HCT116 (cell line): ENCODE measurements at regions not wholly inside any gene's neighbourhood (a gene's known extent, or its start where the extent isn't known, plus 50 kb on each side); places are given as distances from the start of the nearest gene placed in this dataset.

Experiments
- ATAC-seq: fragments of 200-7000 bp; cut with Tn5 transposase; 2 replicates; pipeline ENCODE4 v1.9.1; 2020; ENCODE audit warnings: mild to moderate bottlenecking, moderate library complexity
- BruUV-seq: library from RNA; stranded (reverse); fragments of 400-500 nt; replicated peaks from 2 replicates; lab custom pipeline; 2021; lab: Mats Ljungman, UMichigan
- CTCF ChIA-PET: fragments of 300-600 bp; sonication (Branson Sonifier 250); formaldehyde crosslinking; loops from one replicate; lab custom pipeline; 2021; ENCODE audit warnings: antibody characterized with exemption; lab: Charles Lee
- POLR2A ChIA-PET: fragments of 300-600, 350-600 bp; sonication (Branson Sonifier 250); formaldehyde crosslinking; loops from one replicate; lab custom pipeline; 2021; ENCODE audit warnings: antibody characterized with exemption; lab: Charles Lee
- RAD21 ChIA-PET, 2 experiments: fragments of 300-600 bp; sonication (Branson Sonifier 250); formaldehyde crosslinking; loops; one replicate each; lab custom pipeline; 2023; ENCODE audit warnings: low total read pairs in 2 of 2; ENCODE audit not compliant: uncharacterized antibody in 2 of 2, unreplicated experiment in 2 of 2, low non-redundant PET in 1 of 2; lab: Charles Lee
- DNase-seq: peaks from one replicate; pipeline ENCODE4 v3.0.0-alpha.2; 2010; ENCODE audit warnings: low read depth, low spot score
- H2AFZ ChIP-seq: fragments of 200-600 bp; shearing (Covaris generic), sonication (generic); 2 replicates; pipeline ENCODE4 v1.6.1; 2017; ENCODE audit warnings: low read depth, mixed run types, mixed read lengths, antibody characterized with exemption, low read length; ENCODE audit not compliant: poor library complexity, severe bottlenecking
- H3K27ac ChIP-seq: 2 replicates; pipeline ENCODE4 v1.5.1; 2012; ENCODE audit warnings: low read depth, low read length
- H3K27me3 ChIP-seq: fragments of 200-600 bp; sonication (generic); 2 replicates; pipeline ENCODE4 v1.6.1; 2016; ENCODE audit warnings: mixed run types, low read length, mixed read lengths; ENCODE audit not compliant: insufficient read depth
- H3K36me3 ChIP-seq, 2 experiments: fragments of 200-500 bp in 1 of 2; fragments of 200-600 bp in 1 of 2; sonication (Bioruptor generic) in 1 of 2; sonication (generic) in 1 of 2; 2 replicates each; pipeline versions ENCODE4 v1.5.1 to v1.6.1; 2014 to 2016; ENCODE audit warnings: low read length in 2 of 2, inconsistent platforms in 1 of 2, mixed read lengths in 1 of 2, mixed run types in 1 of 2; ENCODE audit not compliant: insufficient read depth in 2 of 2, control insufficient read depth in 1 of 2
- H3K4me1 ChIP-seq, 2 experiments: fragments of 200-600 bp in 1 of 2; sonication (generic) in 1 of 2; 2 replicates each; pipeline versions ENCODE4 v1.5.1 to v1.6.1; 2012 to 2017; ENCODE audit warnings: low read length in 2 of 2, inconsistent platforms in 1 of 2, mild to moderate bottlenecking in 1 of 2, mixed read lengths in 1 of 2, mixed run types in 1 of 2, moderate library complexity in 1 of 2; ENCODE audit not compliant: insufficient read depth in 2 of 2, control insufficient read depth in 1 of 2
- H3K4me2 ChIP-seq: fragments of 200-600 bp; sonication (generic); 2 replicates; pipeline ENCODE4 v1.6.1; 2017; ENCODE audit warnings: mixed run types, low read length, mixed read lengths
- H3K4me3 ChIP-seq, 2 experiments: fragments of 200-600 bp in 1 of 2; sonication (generic) in 1 of 2; replicated peaks in 1 of 2; 2 replicates each; pipeline ENCODE4 v1.5.1; 2011 to 2016; ENCODE audit warnings: low read length in 2 of 2, control low read depth in 1 of 2, low read depth in 1 of 2, mild to moderate bottlenecking in 1 of 2, mixed read lengths in 1 of 2, mixed run types in 1 of 2
- H3K79me2 ChIP-seq: fragments of 200-600 bp; sonication (generic); 2 replicates; pipeline ENCODE4 v1.6.1; 2017; ENCODE audit warnings: mild to moderate bottlenecking, mixed run types, low read length, moderate library complexity, mixed read lengths; ENCODE audit not compliant: insufficient read depth
- H3K9ac ChIP-seq: fragments of 200-600 bp; sonication (generic); 2 replicates; pipeline ENCODE4 v1.6.1; 2016; ENCODE audit warnings: low read length, mixed read lengths
- H3K9me2 ChIP-seq: fragments of 200-600 bp; sonication (generic), shearing (Covaris generic); 2 replicates; pipeline ENCODE4 v1.6.1; 2017; ENCODE audit warnings: mixed run types, mild to moderate bottlenecking, moderate library complexity; ENCODE audit not compliant: insufficient read depth
- H3K9me3 ChIP-seq, 2 experiments: fragments of 200-500 bp in 1 of 2; fragments of 200-600 bp in 1 of 2; sonication (Bioruptor generic) in 1 of 2; sonication (generic) in 1 of 2; 2 replicates each; pipeline ENCODE4 v1.6.1; 2014 to 2017; ENCODE audit warnings: low read length in 2 of 2, mixed read lengths in 2 of 2, inconsistent platforms in 1 of 2, low read depth in 1 of 2, mild to moderate bottlenecking in 1 of 2, mixed run types in 1 of 2, moderate library complexity in 1 of 2; ENCODE audit not compliant: control insufficient read depth in 1 of 2, insufficient read depth in 1 of 2
- H4K20me1 ChIP-seq: fragments of 200-600 bp; sonication (generic), shearing (Covaris generic); 2 replicates; pipeline ENCODE4 v1.6.1; 2017; ENCODE audit warnings: mixed run types, mild to moderate bottlenecking, moderate library complexity; ENCODE audit not compliant: insufficient read depth
- RAD21 ChIP-seq: IDR thresholded peaks from 2 replicates; pipeline ENCODE4 v1.6.1; 2012; ENCODE audit warnings: low read depth, mild to moderate bottlenecking
- SIN3A ChIP-seq: IDR thresholded peaks from 2 replicates; pipeline ENCODE4 v1.6.1; 2012; ENCODE audit warnings: low read depth
- intact Hi-C: fragments of 100-400 bp; cut with micrococcal nuclease; formaldehyde crosslinking; loops from 2 replicates; pipeline ENCODE4 v1.10.0; 2022
- TF ChIP-seq, protein P1 (sequence below): IDR thresholded peaks from 2 replicates; pipeline ENCODE4 v1.6.1; 2012; ENCODE audit warnings: low read depth

- TF ChIP-seq SIN3A, result no peak
- TF ChIP-seq, all 23 proteins: peak for 0
Observed at GRCh38 chr2:58584606-58585118, 343.5 kb upstream of the FANCL start (continued).

GRCh38 chr2:58578276-58578675 is 337.2 kb upstream of the FANCL start:
- intact Hi-C loops, result loop anchor here (10.0 kb wide), 1 partner anchor 1997 kb away; no protein-coding TSS in a partner anchor
- DNase-seq, result no peak
- Histone ChIP-seq H3K9me2 (no peaks in the 10 kb centered on the region), H3K27ac (no peak overlapping the region), H3K9ac (no peak overlapping the region)
- BruUV-seq, result no TSS peak
- TF ChIP-seq, protein P1, sequence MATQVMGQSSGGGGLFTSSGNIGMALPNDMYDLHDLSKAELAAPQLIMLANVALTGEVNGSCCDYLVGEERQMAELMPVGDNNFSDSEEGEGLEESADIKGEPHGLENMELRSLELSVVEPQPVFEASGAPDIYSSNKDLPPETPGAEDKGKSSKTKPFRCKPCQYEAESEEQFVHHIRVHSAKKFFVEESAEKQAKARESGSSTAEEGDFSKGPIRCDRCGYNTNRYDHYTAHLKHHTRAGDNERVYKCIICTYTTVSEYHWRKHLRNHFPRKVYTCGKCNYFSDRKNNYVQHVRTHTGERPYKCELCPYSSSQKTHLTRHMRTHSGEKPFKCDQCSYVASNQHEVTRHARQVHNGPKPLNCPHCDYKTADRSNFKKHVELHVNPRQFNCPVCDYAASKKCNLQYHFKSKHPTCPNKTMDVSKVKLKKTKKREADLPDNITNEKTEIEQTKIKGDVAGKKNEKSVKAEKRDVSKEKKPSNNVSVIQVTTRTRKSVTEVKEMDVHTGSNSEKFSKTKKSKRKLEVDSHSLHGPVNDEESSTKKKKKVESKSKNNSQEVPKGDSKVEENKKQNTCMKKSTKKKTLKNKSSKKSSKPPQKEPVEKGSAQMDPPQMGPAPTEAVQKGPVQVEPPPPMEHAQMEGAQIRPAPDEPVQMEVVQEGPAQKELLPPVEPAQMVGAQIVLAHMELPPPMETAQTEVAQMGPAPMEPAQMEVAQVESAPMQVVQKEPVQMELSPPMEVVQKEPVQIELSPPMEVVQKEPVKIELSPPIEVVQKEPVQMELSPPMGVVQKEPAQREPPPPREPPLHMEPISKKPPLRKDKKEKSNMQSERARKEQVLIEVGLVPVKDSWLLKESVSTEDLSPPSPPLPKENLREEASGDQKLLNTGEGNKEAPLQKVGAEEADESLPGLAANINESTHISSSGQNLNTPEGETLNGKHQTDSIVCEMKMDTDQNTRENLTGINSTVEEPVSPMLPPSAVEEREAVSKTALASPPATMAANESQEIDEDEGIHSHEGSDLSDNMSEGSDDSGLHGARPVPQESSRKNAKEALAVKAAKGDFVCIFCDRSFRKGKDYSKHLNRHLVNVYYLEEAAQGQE, result no peak
- TF ChIP-seq SIN3A (no peak), RAD21 (no peak)
- TF ChIP-seq, all 23 proteins: peak for 0
- no peak for ATAC-seq
- Histone ChIP-seq H4K20me1 (no peaks in the 10 kb centered on the region), H2AFZ (no peak overlapping the region), H3K27me3 (no peaks in the 10 kb centered on the region), H3K36me3 (no peaks in the 10 kb centered on the region), H3K9me3 (no peaks in the 10 kb centered on the region), H3K4me3 (no peak overlapping the region), H3K4me1 (no peaks in the 10 kb centered on the region), H3K4me2 (no peak overlapping the region), H3K79me2 (no peaks in the 10 kb centered on the region)
- ChIA-PET CTCF (no interaction called here), POLR2A (no interaction called here), RAD21 (no interaction called here)
